ENCODE measurements at regions not wholly inside any gene's neighbourhood (a gene's known extent, or its start where the extent isn't known, plus 50 kb on each side); places are given as distances from the start of the nearest gene placed in this dataset.

DNA sequence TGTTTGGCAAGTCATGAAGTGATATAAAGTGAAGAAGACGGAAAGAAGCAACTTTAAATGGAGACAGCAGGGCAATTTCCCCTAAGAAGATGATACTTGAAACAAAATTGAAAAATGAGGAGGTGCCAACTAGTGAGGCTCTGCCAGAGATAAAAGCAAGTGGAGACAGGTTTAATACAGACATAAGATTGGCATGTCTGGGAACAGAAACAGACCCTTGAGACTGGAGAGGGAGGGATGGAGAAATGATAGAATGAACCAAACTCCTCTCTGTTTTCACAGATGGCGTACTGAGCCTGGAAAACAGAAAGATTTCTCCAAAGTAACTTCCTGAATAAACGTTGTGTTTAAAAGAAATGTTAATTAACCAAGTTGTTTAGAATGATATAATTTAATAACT is 354.5 kb upstream of the ANO5 start:
- TF ChIP-seq, protein P1, sequence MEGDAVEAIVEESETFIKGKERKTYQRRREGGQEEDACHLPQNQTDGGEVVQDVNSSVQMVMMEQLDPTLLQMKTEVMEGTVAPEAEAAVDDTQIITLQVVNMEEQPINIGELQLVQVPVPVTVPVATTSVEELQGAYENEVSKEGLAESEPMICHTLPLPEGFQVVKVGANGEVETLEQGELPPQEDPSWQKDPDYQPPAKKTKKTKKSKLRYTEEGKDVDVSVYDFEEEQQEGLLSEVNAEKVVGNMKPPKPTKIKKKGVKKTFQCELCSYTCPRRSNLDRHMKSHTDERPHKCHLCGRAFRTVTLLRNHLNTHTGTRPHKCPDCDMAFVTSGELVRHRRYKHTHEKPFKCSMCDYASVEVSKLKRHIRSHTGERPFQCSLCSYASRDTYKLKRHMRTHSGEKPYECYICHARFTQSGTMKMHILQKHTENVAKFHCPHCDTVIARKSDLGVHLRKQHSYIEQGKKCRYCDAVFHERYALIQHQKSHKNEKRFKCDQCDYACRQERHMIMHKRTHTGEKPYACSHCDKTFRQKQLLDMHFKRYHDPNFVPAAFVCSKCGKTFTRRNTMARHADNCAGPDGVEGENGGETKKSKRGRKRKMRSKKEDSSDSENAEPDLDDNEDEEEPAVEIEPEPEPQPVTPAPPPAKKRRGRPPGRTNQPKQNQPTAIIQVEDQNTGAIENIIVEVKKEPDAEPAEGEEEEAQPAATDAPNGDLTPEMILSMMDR (IDR thresholded peaks at IDR 0.05) = no peak
- no peak for TF ChIP-seq POLR2A (IDR thresholded peaks at IDR 0.05)

All from body of pancreas (tissue), 4 donors.